HepG2 (cell line): ENCODE measurements at regions not wholly inside any gene's neighbourhood (a gene's known extent, or its start where the extent isn't known, plus 50 kb on each side); places are given as distances from the start of the nearest gene placed in this dataset.

Source experiments
- ATAC-seq: fragments of 200-7000 bp; cut with Tn5 transposase; 3 replicates; pipeline ENCODE4 v1.9.1; 2020; ENCODE audit warnings: mild to moderate bottlenecking, moderate library complexity
- BruUV-seq: library from RNA; stranded (reverse); fragments of 400-500 nt; replicated peaks from 2 replicates; lab custom pipeline; 2021; lab: Mats Ljungman, UMichigan
- CTCF ChIA-PET: fragments of 300-600 bp; formaldehyde crosslinking; extraction: SDS; loops from one replicate; lab custom pipeline; 2021; ENCODE audit warnings: low total read pairs, inconsistent platforms, low intra/inter-chr PET ratio; lab: Yijun Ruan, JAX
- POLR2A ChIA-PET: fragments of 350-600 bp; sonication (Branson Sonifier 250); formaldehyde crosslinking; loops from one replicate; lab custom pipeline; 2020; ENCODE audit warnings: antibody characterized with exemption, inconsistent platforms; lab: Yijun Ruan, JAX
- DNase-seq: peaks from one replicate; pipeline ENCODE4 v3.0.0-alpha.2; 2015; ENCODE audit warnings: low spot score
- FAIRE-seq: peaks from 3 replicates; lab custom pipeline; 2011; peaks lifted over from hg19 to GRCh38; lab: Jason Lieb, UNC
- H2AFZ ChIP-seq: one replicate; pipeline ENCODE4 v1.6.1; 2011; ENCODE audit warnings: low read length, inconsistent platforms
- H3K27ac ChIP-seq: fragments of 300-600 bp; 3 replicates; pipeline ENCODE4 v1.8.0; 2011; ENCODE audit warnings: mixed run types, mild to moderate bottlenecking, mixed read lengths, low read length, inconsistent platforms; ENCODE audit not compliant: insufficient read depth; ENCODE audit errors: extremely low read length
- H3K27me3 ChIP-seq, 2 experiments: fragments of 200-600 bp in 1 of 2; 2 replicates in 1 of 2; 3 replicates in 1 of 2; pipeline versions ENCODE4 v1.6.0 to v1.8.0; 2011; ENCODE audit warnings: low read length in 2 of 2, mild to moderate bottlenecking in 2 of 2, moderate library complexity in 2 of 2, inconsistent platforms in 1 of 2; ENCODE audit not compliant: insufficient read depth in 2 of 2, control insufficient read depth in 1 of 2
- H3K36me3 ChIP-seq, 2 experiments: fragments of 200-600 bp in 1 of 2; replicated peaks in 1 of 2; 2 replicates in 1 of 2; 3 replicates in 1 of 2; pipeline versions ENCODE4 v1.5.1 to v1.8.0; 2011; ENCODE audit warnings: low read length in 2 of 2, inconsistent platforms in 1 of 2; ENCODE audit not compliant: insufficient read depth in 2 of 2, control insufficient read depth in 1 of 2
- H3K4me1 ChIP-seq: 2 replicates; pipeline ENCODE4 v1.5.1; 2012; ENCODE audit warnings: low read length, inconsistent platforms; ENCODE audit not compliant: insufficient read depth
- H3K4me2 ChIP-seq: 2 replicates; pipeline ENCODE4 v1.6.0; 2011; ENCODE audit warnings: low read depth, low read length, inconsistent platforms
- H3K4me3 ChIP-seq, 3 experiments: fragments of 200-600 bp in 1 of 3; sonication (generic), shearing (Covaris generic) in 1 of 3; replicated peaks in 1 of 3; 2 replicates each; pipeline ENCODE4 v1.5.1; 2011 to 2016; ENCODE audit warnings: low read length in 3 of 3, inconsistent platforms in 2 of 3, low read depth in 2 of 3, mild to moderate bottlenecking in 2 of 3, control low read depth in 1 of 3, mixed read lengths in 1 of 3; ENCODE audit not compliant: insufficient read depth in 1 of 3
- H3K79me2 ChIP-seq: one replicate; pipeline ENCODE4 v1.6.1; 2011; ENCODE audit warnings: low read length, inconsistent platforms; ENCODE audit not compliant: insufficient read depth
- H3K9ac ChIP-seq: 2 replicates; pipeline ENCODE4 v1.6.0; 2011; ENCODE audit warnings: mild to moderate bottlenecking, low read depth, low read length, inconsistent platforms; ENCODE audit not compliant: insufficient read depth
- H3K9me3 ChIP-seq: 2 replicates; pipeline ENCODE4 v1.5.1; 2012; ENCODE audit warnings: mild to moderate bottlenecking, low read length
- H4K20me1 ChIP-seq: 2 replicates; pipeline ENCODE4 v1.6.0; 2011; ENCODE audit warnings: inconsistent platforms, mild to moderate bottlenecking, low read length, moderate library complexity; ENCODE audit not compliant: insufficient read depth
- BRCA1 ChIP-seq: sonication (generic); formaldehyde crosslinking; IDR thresholded peaks from 2 replicates; pipeline ENCODE4 v1.4.0; 2020; ENCODE audit warnings: missing genetic modification reagents
- BRF2 ChIP-seq: sonication (generic); formaldehyde crosslinking; IDR thresholded peaks from 2 replicates; pipeline ENCODE4 v1.8.1; 2022; ENCODE audit warnings: mild to moderate bottlenecking, missing genetic modification reagents
- GABPA ChIP-seq, 2 experiments: IDR thresholded peaks; 2 replicates each; pipeline ENCODE4 v1.6.1; 2011 to 2016; ENCODE audit warnings: low read depth in 2 of 2, low read length in 1 of 2, missing biosample characterization in 1 of 2, missing genetic modification characterization in 1 of 2
- NFATC3 ChIP-seq: sonication (generic); formaldehyde crosslinking; IDR thresholded peaks from 2 replicates; pipeline ENCODE4 v1.5.1; 2020; ENCODE audit warnings: mild to moderate bottlenecking, missing genetic modification reagents
- NFIC ChIP-seq: IDR thresholded peaks from 2 replicates; pipeline ENCODE4 v1.6.1; 2012; ENCODE audit warnings: mild to moderate bottlenecking, low read length, inconsistent platforms
- RBM22 ChIP-seq: fragments of 200-400 bp; formaldehyde crosslinking; optimal IDR thresholded peaks from 2 replicates; pipeline ENCODE3; 2017; ENCODE audit warnings: mild to moderate bottlenecking, low read length, moderate library complexity
- SP5 ChIP-seq: IDR thresholded peaks from 2 replicates; pipeline ENCODE4 v1.6.1; 2016; ENCODE audit warnings: low read depth, borderline replicate concordance
- ZNF160 ChIP-seq: sonication (generic); formaldehyde crosslinking; IDR thresholded peaks from 2 replicates; pipeline ENCODE4 v1.8.0; 2022; ENCODE audit warnings: mild to moderate bottlenecking, inconsistent platforms, missing genetic modification reagents
- ZNF367 ChIP-seq: sonication (generic); formaldehyde crosslinking; IDR thresholded peaks from 2 replicates; pipeline ENCODE4 v1.4.0; 2020; ENCODE audit warnings: missing genetic modification reagents, borderline replicate concordance
- ZNF891 ChIP-seq: sonication (generic); formaldehyde crosslinking; IDR thresholded peaks from 2 replicates; pipeline ENCODE4 v1.5.0; 2020; ENCODE audit warnings: mild to moderate bottlenecking, missing genetic modification reagents
- WGBS: methylation state at CpG from one replicate; pipeline ENCODE4 v1.1.6; 2017; ENCODE audit warnings: low lambda C conversion rate; 5-methylcytosine and 5-hydroxymethylcytosine counted together
- in situ Hi-C: cut with HindIII; loops from 2 replicates; pipeline ENCODE4 v1.10.0; 2017; ENCODE audit warnings: low pct_unique_long_range_greater_than_20kb; ENCODE audit not compliant: extremely low pct_ligation_motif_present
- intact Hi-C: fragments of 100-400 bp; cut with micrococcal nuclease; formaldehyde crosslinking; loops from one replicate; pipeline ENCODE4 v1.10.0; 2022; ENCODE audit not compliant: unreplicated experiment
- TF ChIP-seq, protein P1 (sequence below): IDR thresholded peaks from 2 replicates; pipeline ENCODE4 v1.6.1; 2016; ENCODE audit warnings: mild to moderate bottlenecking, missing biosample characterization, missing genetic modification reagents
- TF ChIP-seq, protein P2 (sequence below): sonication (generic); formaldehyde crosslinking; IDR thresholded peaks from 2 replicates; pipeline ENCODE4 v1.4.0; 2020; ENCODE audit warnings: low read depth, mild to moderate bottlenecking, missing genetic modification reagents
- TF ChIP-seq, protein P3 (sequence below): sonication (generic); formaldehyde crosslinking; conservative IDR thresholded peaks from 2 replicates; pipeline ENCODE4 v1.8.0; 2022; ENCODE audit warnings: missing genetic modification reagents

GRCh38 chr2:53476834-53477233, 290.8 kb upstream of the CHAC2 start:
- CTCF ChIA-PET = no interaction called here
- no peak overlapping the region for H3K4me3 ChIP-seq
- WGBS = 4% methylated on average over 6 of the region's 6 CpGs
- no peak overlapping the region for H2AFZ ChIP-seq
- TF ChIP-seq, protein P1, sequence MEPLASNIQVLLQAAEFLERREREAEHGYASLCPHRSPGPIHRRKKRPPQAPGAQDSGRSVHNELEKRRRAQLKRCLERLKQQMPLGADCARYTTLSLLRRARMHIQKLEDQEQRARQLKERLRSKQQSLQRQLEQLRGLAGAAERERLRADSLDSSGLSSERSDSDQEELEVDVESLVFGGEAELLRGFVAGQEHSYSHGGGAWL (CRISPR knock-in tag) = no peak
- TF ChIP-seq GABPA (IDR thresholded peaks at IDR 0.05; ENCODE audit: low read depth, low read length) (no peak), GABPA (CRISPR knock-in tag; IDR thresholded peaks at IDR 0.05; ENCODE audit: low read depth) (no peak)
- TF ChIP-seq, all 625 proteins: peak for 0
- no peaks in the 10 kb centered on the region for H4K20me1 ChIP-seq
- no peaks in the 10 kb centered on the region for H3K4me1 ChIP-seq
- FAIRE-seq = no peak
- H3K4me2 ChIP-seq = no peak overlapping the region
- H3K27ac ChIP-seq = no peak overlapping the region
- H3K79me2 ChIP-seq = no peaks in the 10 kb centered on the region
- H3K36me3 ChIP-seq = no peaks in the 10 kb centered on the region
- BruUV-seq = no TSS peak
- intact Hi-C loops (loop anchor here (10.0 kb wide), 1 partner anchor 1062 kb away; no protein-coding TSS in a partner anchor), in situ Hi-C loops (no loop called here)
- no peaks in the 10 kb centered on the region for H3K9me3 ChIP-seq
- no peak for DNase-seq
- no peak overlapping the region for H3K9ac ChIP-seq
- no peaks in the 10 kb centered on the region for H3K27me3 ChIP-seq
- POLR2A ChIA-PET = no interaction called here
- no peak for ATAC-seq

DNA sequence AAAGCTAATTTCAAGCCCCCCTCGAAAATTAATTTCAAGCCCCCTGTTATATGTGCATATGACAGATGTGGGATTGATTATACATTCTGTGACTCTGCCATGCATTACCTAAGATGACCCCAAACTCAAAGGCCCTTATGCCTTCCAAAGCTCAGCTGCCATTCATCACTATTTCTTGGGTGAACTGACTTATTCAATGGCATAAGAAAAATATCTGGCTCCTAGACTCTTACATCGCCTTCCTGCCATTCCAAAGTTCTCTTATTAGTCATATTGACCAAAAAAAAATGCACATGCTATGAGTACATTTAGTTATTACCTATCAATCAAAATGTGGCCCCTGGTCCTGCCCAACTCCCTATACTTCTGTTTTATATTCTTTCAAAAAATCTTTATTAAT, 291.8 kb upstream of the CHAC2 start:
- BruUV-seq = no TSS peak
- H3K27me3 ChIP-seq = no peaks in the 10 kb centered on the region
- no peak overlapping the region for H3K9ac ChIP-seq
- ATAC-seq = no peak
- POLR2A ChIA-PET = no interaction called here
- TF ChIP-seq RBM22 (no peak), BRCA1 (CRISPR knock-in tag) (no peak), NFATC3 (CRISPR knock-in tag) (no peak), NFIC (no peak), ZNF160 (CRISPR knock-in tag) (no peak), ZNF891 (CRISPR knock-in tag) (no peak), SP5 (CRISPR knock-in tag) (no peak), ZNF367 (CRISPR knock-in tag) (no peak), BRF2 (CRISPR knock-in tag) (no peak)
- TF ChIP-seq, protein P2, sequence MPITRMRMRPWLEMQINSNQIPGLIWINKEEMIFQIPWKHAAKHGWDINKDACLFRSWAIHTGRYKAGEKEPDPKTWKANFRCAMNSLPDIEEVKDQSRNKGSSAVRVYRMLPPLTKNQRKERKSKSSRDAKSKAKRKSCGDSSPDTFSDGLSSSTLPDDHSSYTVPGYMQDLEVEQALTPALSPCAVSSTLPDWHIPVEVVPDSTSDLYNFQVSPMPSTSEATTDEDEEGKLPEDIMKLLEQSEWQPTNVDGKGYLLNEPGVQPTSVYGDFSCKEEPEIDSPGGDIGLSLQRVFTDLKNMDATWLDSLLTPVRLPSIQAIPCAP (CRISPR knock-in tag) = no peak
- TF ChIP-seq, protein P3, sequence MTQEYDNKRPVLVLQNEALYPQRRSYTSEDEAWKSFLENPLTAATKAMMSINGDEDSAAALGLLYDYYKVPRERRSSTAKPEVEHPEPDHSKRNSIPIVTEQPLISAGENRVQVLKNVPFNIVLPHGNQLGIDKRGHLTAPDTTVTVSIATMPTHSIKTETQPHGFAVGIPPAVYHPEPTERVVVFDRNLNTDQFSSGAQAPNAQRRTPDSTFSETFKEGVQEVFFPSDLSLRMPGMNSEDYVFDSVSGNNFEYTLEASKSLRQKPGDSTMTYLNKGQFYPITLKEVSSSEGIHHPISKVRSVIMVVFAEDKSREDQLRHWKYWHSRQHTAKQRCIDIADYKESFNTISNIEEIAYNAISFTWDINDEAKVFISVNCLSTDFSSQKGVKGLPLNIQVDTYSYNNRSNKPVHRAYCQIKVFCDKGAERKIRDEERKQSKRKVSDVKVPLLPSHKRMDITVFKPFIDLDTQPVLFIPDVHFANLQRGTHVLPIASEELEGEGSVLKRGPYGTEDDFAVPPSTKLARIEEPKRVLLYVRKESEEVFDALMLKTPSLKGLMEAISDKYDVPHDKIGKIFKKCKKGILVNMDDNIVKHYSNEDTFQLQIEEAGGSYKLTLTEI (CRISPR knock-in tag) = no peak
- TF ChIP-seq, all 625 proteins: peak for 0
- H3K79me2 ChIP-seq = no peaks in the 10 kb centered on the region
- H2AFZ ChIP-seq = no peak overlapping the region
- H3K4me2 ChIP-seq = no peak overlapping the region
- no peaks in the 10 kb centered on the region for H4K20me1 ChIP-seq
- H3K4me3 ChIP-seq = no peak overlapping the region
- H3K36me3 ChIP-seq = no peaks in the 10 kb centered on the region
- intact Hi-C loops (loop anchor here (10.0 kb wide), 1 partner anchor 1061 kb away; no protein-coding TSS in a partner anchor), in situ Hi-C loops (no loop called here)
- WGBS = 0% methylated on average over 2 of the region's 2 CpGs
- CTCF ChIA-PET = no interaction called here
- FAIRE-seq (no peak), DNase-seq (no peak)
- no peak overlapping the region for H3K27ac ChIP-seq
- no peaks in the 10 kb centered on the region for H3K4me1 ChIP-seq
- H3K9me3 ChIP-seq = no peaks in the 10 kb centered on the region
